NCI-H2029 (cell line): ENCODE measurements at regions not wholly inside any gene's neighbourhood (a gene's known extent, or its start where the extent isn't known, plus 50 kb on each side); places are given as distances from the start of the nearest gene placed in this dataset.
"Not testable (repeated sequence)": the region's sequence is repeated elsewhere in the genome, so short reads cannot be mapped to it uniquely, and the experiment has no call there.

Source experiments
- DNase-seq: peaks from one replicate; lab custom pipeline; 2025; lab: John Stamatoyannopoulos, UW

GRCh38 chr1:98119796-98120195 is 199.0 kb upstream of the DPYD start:
- peak; percentile 37 for DNase-seq

- DNase-seq = no peak
Observed at GRCh38 chr1:98113811-98114210, 193.0 kb upstream of the DPYD start.

GRCh38 chr1:98112626-98113025 is 191.8 kb upstream of the DPYD start:
- DNase-seq = no peak

GRCh38 chr1:98110674-98111073 is 189.8 kb upstream of the DPYD start:
- no peak for DNase-seq

GRCh38 chr1:98108378-98108777 is 187.5 kb upstream of the DPYD start:
- DNase-seq = not testable (repeated sequence)

- DNase-seq = no peak
Observed at GRCh38 chr1:98107256-98107655, 186.4 kb upstream of the DPYD start.

GRCh38 chr1:98104289-98104688 is 183.5 kb upstream of the DPYD start:
- DNase-seq = no peak

- DNase-seq = no peak
Observed at GRCh38 chr1:98103617-98104285, 182.9 kb upstream of the DPYD start.

- DNase-seq = no peak
Observed at GRCh38 chr1:98102345-98103030, 181.7 kb upstream of the DPYD start.

- DNase-seq = no peak
Observed at GRCh38 chr1:98101364-98101763, 180.5 kb upstream of the DPYD start.

- no peak for DNase-seq
Observed at GRCh38 chr1:98099501-98099900, 178.7 kb upstream of the DPYD start.

- no peak for DNase-seq
Observed at GRCh38 chr1:98098473-98098872, 177.6 kb upstream of the DPYD start.

GRCh38 chr1:98090351-98090750 is 169.5 kb upstream of the DPYD start:
- no peak for DNase-seq

GRCh38 chr1:98088381-98088780 is 167.5 kb upstream of the DPYD start:
- no peak for DNase-seq

GRCh38 chr1:98086796-98087441 is 166.1 kb upstream of the DPYD start:
- no peak for DNase-seq

GRCh38 chr1:98086156-98086555 is 165.3 kb upstream of the DPYD start:
- DNase-seq = no peak

- no peak for DNase-seq
Observed at GRCh38 chr1:98084188-98084587, 163.4 kb upstream of the DPYD start.

- no peak for DNase-seq
Observed at GRCh38 chr1:98081944-98082343, 161.1 kb upstream of the DPYD start.

- DNase-seq = no peak
Observed at GRCh38 chr1:98078596-98078995, 157.8 kb upstream of the DPYD start.

- no peak for DNase-seq
Observed at GRCh38 chr1:98077691-98078090, 156.9 kb upstream of the DPYD start.

- no peak for DNase-seq
Observed at GRCh38 chr1:98075626-98076025, 154.8 kb upstream of the DPYD start.

GRCh38 chr1:98073823-98074222 is 153.0 kb upstream of the DPYD start:
- DNase-seq = no peak

- no peak for DNase-seq
Observed at GRCh38 chr1:98073106-98073505, 152.3 kb upstream of the DPYD start.
